ENCODE measurements at regions not wholly inside any gene's neighbourhood (a gene's known extent, or its start where the extent isn't known, plus 50 kb on each side); places are given as distances from the start of the nearest gene placed in this dataset.
"Not testable (repeated sequence)": the region's sequence is repeated elsewhere in the genome, so short reads cannot be mapped to it uniquely, and the experiment has no call there.

- H3K9me3 ChIP-seq (ENCODE audit: control insufficient read depth, insufficient read depth, low read length); H3K36me3 ChIP-seq (ENCODE audit: control insufficient read depth, insufficient read depth, low read length); H3K27me3 ChIP-seq (ENCODE audit: control insufficient read depth, insufficient read depth, low read length); H3K27ac ChIP-seq (ENCODE audit: low read depth, low read length): not testable (repeated sequence)
- peaks cover 13% of the 10 kb centered on the region for H3K4me1 ChIP-seq (ENCODE audit: control insufficient read depth, insufficient read depth, low read length)
- peak in 3 of 6 donors; percentile 22 to 54 (median 42) for DNase-seq (ENCODE audit: low read depth in 4 of 6, low spot score in 6 of 6)
- 4% methylated on average over 12 of the region's 21 CpGs for WGBS (ENCODE audit: insufficient coverage)
- H3K4me3 ChIP-seq (ENCODE audit: low read depth, low read length): peak overlapping the region; percentile 39
Observed at GRCh38 chr17:20851591-20852238, 191.1 kb downstream of the USP22 start.

GRCh38 chr17:20852239-20852989, 190.4 kb downstream of the USP22 start:
- WGBS (ENCODE audit: insufficient coverage): 0% methylated on average over 33 of the region's 36 CpGs
- Histone ChIP-seq H3K27me3 (ENCODE audit: control insufficient read depth, insufficient read depth, low read length) (peaks cover 6% of the 10 kb centered on the region), H3K4me1 (ENCODE audit: control insufficient read depth, insufficient read depth, low read length) (peaks cover 13% of the 10 kb centered on the region), H3K4me3 (ENCODE audit: low read depth, low read length) (peak overlapping the region; percentile 39), H3K36me3 (ENCODE audit: control insufficient read depth, insufficient read depth, low read length) (no peaks in the 10 kb centered on the region), H3K9me3 (ENCODE audit: control insufficient read depth, insufficient read depth, low read length) (no peaks in the 10 kb centered on the region), H3K27ac (ENCODE audit: low read depth, low read length) (no peak overlapping the region)
- peak in 3 of 6 donors; percentile 26 to 90 (median 76) for DNase-seq (ENCODE audit: low read depth in 4 of 6, low spot score in 6 of 6)

GRCh38 chr17:20852990-20853370, 189.8 kb downstream of the USP22 start:
- peaks cover 6% of the 10 kb centered on the region for H3K27me3 ChIP-seq (ENCODE audit: control insufficient read depth, insufficient read depth, low read length)
- DNase-seq (ENCODE audit: low read depth in 4 of 6, low spot score in 6 of 6): peak in 1 of 6 donors; percentile 10
- no peaks in the 10 kb centered on the region for H3K9me3 ChIP-seq (ENCODE audit: control insufficient read depth, insufficient read depth, low read length)
- no peak overlapping the region for H3K27ac ChIP-seq (ENCODE audit: low read depth, low read length)
- peaks cover 13% of the 10 kb centered on the region for H3K4me1 ChIP-seq (ENCODE audit: control insufficient read depth, insufficient read depth, low read length)
- WGBS (ENCODE audit: insufficient coverage): 17% methylated on average over 1 of the region's 6 CpGs
- no peak overlapping the region for H3K4me3 ChIP-seq (ENCODE audit: low read depth, low read length)
- H3K36me3 ChIP-seq (ENCODE audit: control insufficient read depth, insufficient read depth, low read length): no peaks in the 10 kb centered on the region

GRCh38 chr17:20855910-20856470, 186.8 kb downstream of the USP22 start:
- not testable (repeated sequence) for H3K9me3 ChIP-seq (ENCODE audit: control insufficient read depth, insufficient read depth, low read length); H3K36me3 ChIP-seq (ENCODE audit: control insufficient read depth, insufficient read depth, low read length); H3K27me3 ChIP-seq (ENCODE audit: control insufficient read depth, insufficient read depth, low read length); H3K27ac ChIP-seq (ENCODE audit: low read depth, low read length); H3K4me3 ChIP-seq (ENCODE audit: low read depth, low read length); DNase-seq (ENCODE audit: low read depth in 4 of 6, low spot score in 6 of 6)
- peaks cover 13% of the 10 kb centered on the region for H3K4me1 ChIP-seq (ENCODE audit: control insufficient read depth, insufficient read depth, low read length)
- WGBS (ENCODE audit: insufficient coverage): no CpG with 5 or more reads among the region's 2 CpGs

GRCh38 chr17:20866444-20867209, 176.2 kb downstream of the USP22 start:
- not testable (repeated sequence) for H3K36me3 ChIP-seq (ENCODE audit: control insufficient read depth, insufficient read depth, low read length); H3K4me1 ChIP-seq (ENCODE audit: control insufficient read depth, insufficient read depth, low read length); H3K4me3 ChIP-seq (ENCODE audit: low read depth, low read length); H3K27me3 ChIP-seq (ENCODE audit: control insufficient read depth, insufficient read depth, low read length); H3K9me3 ChIP-seq (ENCODE audit: control insufficient read depth, insufficient read depth, low read length); H3K27ac ChIP-seq (ENCODE audit: low read depth, low read length); DNase-seq (ENCODE audit: low read depth in 4 of 6, low spot score in 6 of 6)
- WGBS (ENCODE audit: insufficient coverage): 88% methylated on average over 11 of the region's 17 CpGs

GRCh38 chr17:20867436-20867937, 175.3 kb downstream of the USP22 start:
- H3K4me1 ChIP-seq (ENCODE audit: control insufficient read depth, insufficient read depth, low read length); H3K9me3 ChIP-seq (ENCODE audit: control insufficient read depth, insufficient read depth, low read length); DNase-seq (ENCODE audit: low read depth in 4 of 6, low spot score in 6 of 6); H3K27ac ChIP-seq (ENCODE audit: low read depth, low read length); H3K4me3 ChIP-seq (ENCODE audit: low read depth, low read length); H3K27me3 ChIP-seq (ENCODE audit: control insufficient read depth, insufficient read depth, low read length); H3K36me3 ChIP-seq (ENCODE audit: control insufficient read depth, insufficient read depth, low read length): not testable (repeated sequence)
- WGBS (ENCODE audit: insufficient coverage): 93% methylated on average over 5 of the region's 6 CpGs

DNA sequence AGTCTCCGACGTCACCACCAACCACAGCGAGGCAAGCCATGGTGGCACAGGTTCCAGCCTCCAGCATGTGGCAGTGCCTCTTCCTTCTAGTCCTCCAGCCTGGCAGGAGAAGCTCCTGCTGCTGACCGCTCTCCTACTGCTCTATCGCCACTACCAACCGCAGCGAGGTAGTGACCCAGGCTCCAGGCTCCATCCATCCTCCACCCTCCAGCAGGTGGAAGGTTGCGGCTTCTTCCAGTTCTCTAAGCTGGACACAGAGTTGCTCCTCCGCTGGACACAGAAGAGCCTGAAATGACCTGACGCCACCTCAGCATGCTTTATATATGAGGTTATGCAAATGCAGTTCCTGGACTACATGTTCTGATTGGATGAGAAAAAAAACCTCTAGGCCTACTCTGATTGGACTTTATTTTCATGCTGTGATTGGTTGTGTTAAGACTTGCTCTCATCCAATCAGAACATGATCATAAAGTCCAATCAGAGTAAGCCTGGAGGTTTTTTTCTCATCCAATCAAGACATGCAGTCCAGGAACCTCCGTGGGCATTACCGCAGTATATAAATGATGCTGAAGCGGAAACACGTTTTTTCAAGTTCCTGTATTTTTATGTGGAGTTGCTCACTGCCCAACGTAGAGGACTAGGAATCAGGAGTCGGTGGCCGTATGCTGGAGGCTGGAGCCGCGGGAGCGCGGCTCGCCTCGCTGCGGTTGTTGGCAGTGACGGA, 174.7 kb downstream of the USP22 start:
- DNase-seq (ENCODE audit: low read depth in 4 of 6, low spot score in 6 of 6); H3K27ac ChIP-seq (ENCODE audit: low read depth, low read length); H3K9me3 ChIP-seq (ENCODE audit: control insufficient read depth, insufficient read depth, low read length); H3K4me1 ChIP-seq (ENCODE audit: control insufficient read depth, insufficient read depth, low read length); H3K4me3 ChIP-seq (ENCODE audit: low read depth, low read length); H3K36me3 ChIP-seq (ENCODE audit: control insufficient read depth, insufficient read depth, low read length); H3K27me3 ChIP-seq (ENCODE audit: control insufficient read depth, insufficient read depth, low read length): not testable (repeated sequence)
- 94% methylated on average over 20 of the region's 25 CpGs for WGBS (ENCODE audit: insufficient coverage)

- H3K36me3 ChIP-seq (ENCODE audit: control insufficient read depth, insufficient read depth, low read length); H3K27me3 ChIP-seq (ENCODE audit: control insufficient read depth, insufficient read depth, low read length); H3K4me1 ChIP-seq (ENCODE audit: control insufficient read depth, insufficient read depth, low read length); H3K9me3 ChIP-seq (ENCODE audit: control insufficient read depth, insufficient read depth, low read length); H3K4me3 ChIP-seq (ENCODE audit: low read depth, low read length); H3K27ac ChIP-seq (ENCODE audit: low read depth, low read length); DNase-seq (ENCODE audit: low read depth in 4 of 6, low spot score in 6 of 6): not testable (repeated sequence)
- 94% methylated on average over 8 of the region's 8 CpGs for WGBS (ENCODE audit: insufficient coverage)
Observed at GRCh38 chr17:20868662-20869007, 174.2 kb downstream of the USP22 start.

- H3K27me3 ChIP-seq (ENCODE audit: control insufficient read depth, insufficient read depth, low read length); H3K4me1 ChIP-seq (ENCODE audit: control insufficient read depth, insufficient read depth, low read length); H3K36me3 ChIP-seq (ENCODE audit: control insufficient read depth, insufficient read depth, low read length); H3K4me3 ChIP-seq (ENCODE audit: low read depth, low read length); H3K27ac ChIP-seq (ENCODE audit: low read depth, low read length); H3K9me3 ChIP-seq (ENCODE audit: control insufficient read depth, insufficient read depth, low read length): not testable (repeated sequence)
- no CpG with 5 or more reads among the region's 4 CpGs for WGBS (ENCODE audit: insufficient coverage)
- DNase-seq (ENCODE audit: low read depth in 4 of 6, low spot score in 6 of 6): peak in 1 of 6 donors; percentile 47
Observed at GRCh38 chr17:20873173-20873572, 169.6 kb downstream of the USP22 start.
